ENCODE measurements at regions not wholly inside any gene's neighbourhood (a gene's known extent, or its start where the extent isn't known, plus 50 kb on each side); places are given as distances from the start of the nearest gene placed in this dataset.

DNA sequence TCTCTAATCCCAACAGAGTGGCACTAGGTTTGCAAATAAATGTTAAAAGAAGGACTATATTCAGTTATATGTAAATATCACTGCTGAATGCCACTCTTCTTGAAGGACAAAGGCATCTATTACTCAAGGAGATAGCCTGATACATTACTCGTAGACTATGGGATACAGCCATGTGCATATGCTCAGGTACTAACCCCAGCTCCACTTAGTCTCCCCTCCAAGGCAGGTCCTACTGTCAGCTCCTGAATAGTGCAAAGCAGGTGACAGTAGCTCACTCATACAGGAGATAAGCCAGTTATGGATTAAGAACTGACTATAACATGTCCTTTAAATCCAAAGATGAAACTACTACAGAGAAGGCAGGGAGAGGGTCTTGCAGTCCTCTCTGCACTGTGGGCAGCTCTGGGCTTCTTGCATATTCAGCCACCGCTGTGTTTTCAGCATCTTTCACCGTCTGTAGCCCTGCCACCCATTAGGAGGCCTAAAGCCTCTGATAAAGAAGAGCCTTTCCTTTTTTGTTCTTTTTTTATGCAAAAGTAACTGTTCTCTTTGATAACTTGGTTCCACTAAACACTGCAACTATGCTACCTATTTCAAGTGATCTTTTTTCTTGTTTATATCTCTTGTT lies 135.1 kb upstream of the EPB41L3 start:
- H3K27me3 ChIP-seq (ENCODE audit: control insufficient read depth in 1 of 2, insufficient read depth in 2 of 2, low read length in 2 of 2), result peaks cover 0 to 3% of the 10 kb centered on the region in 2 donors
- no peak overlapping the region for H3K27ac ChIP-seq (ENCODE audit: low read length)
- peaks cover 0 to 3% of the 10 kb centered on the region in 2 donors for H3K9me3 ChIP-seq (ENCODE audit: control insufficient read depth in 2 of 2, low read length in 2 of 2)

GRCh38 chr18:5678278-5678677 lies 134.5 kb upstream of the EPB41L3 start:
- Histone ChIP-seq H3K9ac (ENCODE audit: low read length in 2 of 2) (no peak overlapping the region), H3K4me1 (ENCODE audit: control insufficient read depth, insufficient read depth, low read length) (no peaks in the 10 kb centered on the region), H3K4me3 (ENCODE audit: low read length in 2 of 2) (no peak overlapping the region), H3K27ac (ENCODE audit: low read length) (no peak overlapping the region), H3K27me3 (ENCODE audit: control insufficient read depth in 1 of 2, insufficient read depth in 2 of 2, low read length in 2 of 2) (peaks cover 0 to 3% of the 10 kb centered on the region in 2 donors), H3K36me3 (ENCODE audit: control insufficient read depth in 2 of 2, insufficient read depth in 2 of 2, low read length in 2 of 2) (no peaks in the 10 kb centered on the region), H3K9me3 (ENCODE audit: control insufficient read depth in 2 of 2, low read length in 2 of 2) (peaks cover 0 to 3% of the 10 kb centered on the region in 2 donors)

More for the DNA sequence above, 135.1 kb upstream of the EPB41L3 start:
- Histone ChIP-seq H3K4me3 (ENCODE audit: low read length in 2 of 2) (no peak overlapping the region), H3K4me1 (ENCODE audit: control insufficient read depth, insufficient read depth, low read length) (no peaks in the 10 kb centered on the region), H3K36me3 (ENCODE audit: control insufficient read depth in 2 of 2, insufficient read depth in 2 of 2, low read length in 2 of 2) (no peaks in the 10 kb centered on the region), H3K9ac (ENCODE audit: low read length in 2 of 2) (no peak overlapping the region)

DNA sequence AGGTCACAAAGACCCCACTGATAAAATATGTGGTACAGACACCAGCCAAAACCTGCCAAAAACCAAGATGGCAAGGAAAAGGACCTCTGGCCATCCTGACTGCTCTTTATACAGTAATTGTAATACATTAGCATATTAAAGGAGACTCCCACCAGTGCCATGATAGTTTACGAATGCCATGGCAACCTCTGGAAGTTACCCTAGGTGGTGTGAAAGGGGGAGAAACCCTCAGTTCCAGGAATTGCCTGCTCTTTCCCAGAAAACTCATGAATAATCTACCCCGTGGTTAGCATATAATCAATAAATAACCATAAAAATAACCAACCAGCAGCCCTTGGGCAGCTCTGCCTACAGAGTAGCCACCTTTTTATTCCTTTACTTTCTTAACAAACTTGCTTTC lies 129.8 kb upstream of the EPB41L3 start:
- no peak overlapping the region for H3K27ac ChIP-seq (ENCODE audit: low read length)
- no peaks in the 10 kb centered on the region for H3K36me3 ChIP-seq (ENCODE audit: control insufficient read depth in 2 of 2, insufficient read depth in 2 of 2, low read length in 2 of 2)
- no peak overlapping the region for H3K9ac ChIP-seq (ENCODE audit: low read length in 2 of 2)
- no peak overlapping the region for H3K4me3 ChIP-seq (ENCODE audit: low read length in 2 of 2)
- peaks cover 0 to 3% of the 10 kb centered on the region in 2 donors for H3K27me3 ChIP-seq (ENCODE audit: control insufficient read depth in 1 of 2, insufficient read depth in 2 of 2, low read length in 2 of 2)
- H3K4me1 ChIP-seq (ENCODE audit: control insufficient read depth, insufficient read depth, low read length), result no peaks in the 10 kb centered on the region
- H3K9me3 ChIP-seq (ENCODE audit: control insufficient read depth in 2 of 2, low read length in 2 of 2), result peaks cover 0 to 3% of the 10 kb centered on the region in 2 donors

DNA sequence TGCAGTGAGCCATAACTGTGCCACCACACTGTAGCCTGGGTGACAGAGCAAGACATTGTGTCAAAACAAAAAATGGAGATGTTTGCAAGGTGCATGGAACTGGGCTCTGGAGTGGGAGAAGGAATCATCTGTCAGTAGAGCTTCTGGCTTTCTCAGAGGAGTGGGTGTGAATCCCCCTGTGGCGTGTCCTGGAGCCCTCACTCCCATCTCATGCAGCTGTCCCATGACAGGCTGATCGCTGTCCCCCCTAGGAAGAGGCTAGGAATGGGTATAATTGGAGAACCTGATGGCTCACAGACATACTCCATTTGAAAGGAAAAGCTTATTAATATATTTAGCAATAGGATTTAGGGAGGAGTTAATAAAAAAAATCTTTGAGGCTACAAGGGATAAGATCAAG lies 125.8 kb upstream of the EPB41L3 start:
- no peak overlapping the region for H3K27ac ChIP-seq (ENCODE audit: low read length)
- H3K9me3 ChIP-seq (ENCODE audit: control insufficient read depth in 2 of 2, low read length in 2 of 2), result no peaks in the 10 kb centered on the region
- H3K4me3 ChIP-seq (ENCODE audit: low read length in 2 of 2), result no peak overlapping the region
- no peaks in the 10 kb centered on the region for H3K36me3 ChIP-seq (ENCODE audit: control insufficient read depth in 2 of 2, insufficient read depth in 2 of 2, low read length in 2 of 2)
- H3K9ac ChIP-seq (ENCODE audit: low read length in 2 of 2), result no peak overlapping the region
- no peaks in the 10 kb centered on the region for H3K27me3 ChIP-seq (ENCODE audit: control insufficient read depth in 1 of 2, insufficient read depth in 2 of 2, low read length in 2 of 2)
- no peaks in the 10 kb centered on the region for H3K4me1 ChIP-seq (ENCODE audit: control insufficient read depth, insufficient read depth, low read length)

- Histone ChIP-seq H3K27me3 (ENCODE audit: control insufficient read depth in 1 of 2, insufficient read depth in 2 of 2, low read length in 2 of 2) (no peaks in the 10 kb centered on the region), H3K9ac (ENCODE audit: low read length in 2 of 2) (no peak overlapping the region), H3K36me3 (ENCODE audit: control insufficient read depth in 2 of 2, insufficient read depth in 2 of 2, low read length in 2 of 2) (no peaks in the 10 kb centered on the region), H3K4me3 (ENCODE audit: low read length in 2 of 2) (no peak overlapping the region), H3K4me1 (ENCODE audit: control insufficient read depth, insufficient read depth, low read length) (no peaks in the 10 kb centered on the region), H3K9me3 (ENCODE audit: control insufficient read depth in 2 of 2, low read length in 2 of 2) (no peaks in the 10 kb centered on the region), H3K27ac (ENCODE audit: low read length) (no peak overlapping the region)
Measured at GRCh38 chr18:5668087-5668715, 124.4 kb upstream of the EPB41L3 start.

DNA sequence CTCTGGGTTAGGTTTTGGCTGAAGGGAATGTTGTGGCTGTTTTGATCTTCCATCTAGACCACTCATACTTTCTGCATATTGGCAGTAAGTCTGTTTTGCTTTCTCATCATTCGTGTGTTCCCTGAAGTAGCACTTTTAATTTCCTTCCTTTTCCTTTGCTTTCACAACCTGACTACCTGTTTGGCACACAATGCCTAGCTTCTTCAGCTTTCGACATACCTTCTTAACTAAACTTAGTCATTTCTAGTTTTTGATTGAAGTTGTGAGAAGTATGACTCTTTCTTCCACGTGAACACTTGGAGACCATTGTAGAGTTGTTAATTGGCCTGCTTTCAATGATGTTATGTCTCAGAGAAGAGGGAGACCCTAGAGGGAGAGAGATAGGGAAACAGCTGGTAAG lies 123.6 kb upstream of the EPB41L3 start:
- Histone ChIP-seq H3K27ac (ENCODE audit: low read length) (no peak overlapping the region), H3K27me3 (ENCODE audit: control insufficient read depth in 1 of 2, insufficient read depth in 2 of 2, low read length in 2 of 2) (peaks cover 0 to 2% of the 10 kb centered on the region in 2 donors), H3K4me3 (ENCODE audit: low read length in 2 of 2) (no peak overlapping the region), H3K9me3 (ENCODE audit: control insufficient read depth in 2 of 2, low read length in 2 of 2) (no peaks in the 10 kb centered on the region), H3K4me1 (ENCODE audit: control insufficient read depth, insufficient read depth, low read length) (no peaks in the 10 kb centered on the region), H3K36me3 (ENCODE audit: control insufficient read depth in 2 of 2, insufficient read depth in 2 of 2, low read length in 2 of 2) (no peaks in the 10 kb centered on the region), H3K9ac (ENCODE audit: low read length in 2 of 2) (no peak overlapping the region)

DNA sequence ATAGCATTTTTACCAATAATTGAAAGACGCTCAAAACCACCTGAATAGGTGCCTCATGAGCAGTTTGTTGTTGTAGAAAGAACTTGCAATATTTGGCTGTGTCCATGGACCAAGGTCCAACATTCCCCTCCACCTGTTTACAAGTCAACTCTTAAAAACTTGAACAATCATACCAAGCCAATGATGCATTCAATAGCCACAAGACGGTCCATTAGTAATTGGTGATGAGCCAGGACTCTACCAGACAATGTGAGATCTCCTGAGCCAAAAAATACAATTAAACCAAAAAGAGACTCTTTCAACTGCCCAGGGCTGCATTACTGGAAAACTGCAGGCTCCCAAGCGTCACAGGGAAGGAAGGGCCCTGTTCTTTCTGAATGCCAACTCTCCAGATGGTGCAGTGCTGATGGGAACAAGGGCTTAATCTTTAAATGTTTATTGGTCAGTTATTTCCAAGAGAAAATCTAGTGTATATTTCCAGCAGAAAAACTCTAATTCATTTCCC lies 118.8 kb upstream of the EPB41L3 start:
- H3K4me1 ChIP-seq (ENCODE audit: control insufficient read depth, insufficient read depth, low read length), result no peaks in the 10 kb centered on the region
- peaks cover 0 to 2% of the 10 kb centered on the region in 2 donors for H3K27me3 ChIP-seq (ENCODE audit: control insufficient read depth in 1 of 2, insufficient read depth in 2 of 2, low read length in 2 of 2)
- H3K36me3 ChIP-seq (ENCODE audit: control insufficient read depth in 2 of 2, insufficient read depth in 2 of 2, low read length in 2 of 2), result no peaks in the 10 kb centered on the region
- no peaks in the 10 kb centered on the region for H3K9me3 ChIP-seq (ENCODE audit: control insufficient read depth in 2 of 2, low read length in 2 of 2)
- no peak overlapping the region for H3K27ac ChIP-seq (ENCODE audit: low read length)
- no peak overlapping the region for H3K4me3 ChIP-seq (ENCODE audit: low read length in 2 of 2)
- H3K9ac ChIP-seq (ENCODE audit: low read length in 2 of 2), result no peak overlapping the region

GRCh38 chr18:5661179-5661578 lies 117.4 kb upstream of the EPB41L3 start:
- Histone ChIP-seq H3K4me3 (ENCODE audit: low read length in 2 of 2) (no peak overlapping the region), H3K9me3 (ENCODE audit: control insufficient read depth in 2 of 2, low read length in 2 of 2) (no peaks in the 10 kb centered on the region), H3K36me3 (ENCODE audit: control insufficient read depth in 2 of 2, insufficient read depth in 2 of 2, low read length in 2 of 2) (no peaks in the 10 kb centered on the region), H3K27ac (ENCODE audit: low read length) (no peak overlapping the region), H3K9ac (ENCODE audit: low read length in 2 of 2) (no peak overlapping the region), H3K4me1 (ENCODE audit: control insufficient read depth, insufficient read depth, low read length) (no peaks in the 10 kb centered on the region), H3K27me3 (ENCODE audit: control insufficient read depth in 1 of 2, insufficient read depth in 2 of 2, low read length in 2 of 2) (peaks cover 0 to 2% of the 10 kb centered on the region in 2 donors)

DNA sequence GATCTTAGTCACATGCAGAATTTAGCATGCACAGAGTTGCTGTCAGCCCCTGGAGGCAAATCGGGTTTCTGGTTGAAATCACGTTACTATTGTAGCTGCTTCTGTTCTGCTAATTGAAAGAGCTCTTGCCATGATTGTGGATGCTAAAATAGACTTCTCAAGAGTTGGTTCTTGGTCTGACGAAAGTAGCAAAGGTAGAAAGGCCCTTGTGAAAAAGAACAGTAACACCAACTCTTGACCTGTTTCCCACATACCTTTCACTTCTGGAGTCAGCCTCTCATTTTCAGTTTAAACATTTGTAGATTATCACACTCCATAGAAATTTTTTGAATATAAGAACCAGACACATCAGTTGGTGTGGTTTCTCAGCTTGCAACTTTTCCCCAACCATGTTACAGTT lies 110.0 kb upstream of the EPB41L3 start:
- Histone ChIP-seq H3K27ac (ENCODE audit: low read length) (no peak overlapping the region), H3K9me3 (ENCODE audit: control insufficient read depth in 2 of 2, low read length in 2 of 2) (no peaks in the 10 kb centered on the region), H3K9ac (ENCODE audit: low read length in 2 of 2) (no peak overlapping the region), H3K4me3 (ENCODE audit: low read length in 2 of 2) (no peak overlapping the region), H3K36me3 (ENCODE audit: control insufficient read depth in 2 of 2, insufficient read depth in 2 of 2, low read length in 2 of 2) (no peaks in the 10 kb centered on the region), H3K27me3 (ENCODE audit: control insufficient read depth in 1 of 2, insufficient read depth in 2 of 2, low read length in 2 of 2) (no peaks in the 10 kb centered on the region), H3K4me1 (ENCODE audit: control insufficient read depth, insufficient read depth, low read length) (no peaks in the 10 kb centered on the region)

DNA sequence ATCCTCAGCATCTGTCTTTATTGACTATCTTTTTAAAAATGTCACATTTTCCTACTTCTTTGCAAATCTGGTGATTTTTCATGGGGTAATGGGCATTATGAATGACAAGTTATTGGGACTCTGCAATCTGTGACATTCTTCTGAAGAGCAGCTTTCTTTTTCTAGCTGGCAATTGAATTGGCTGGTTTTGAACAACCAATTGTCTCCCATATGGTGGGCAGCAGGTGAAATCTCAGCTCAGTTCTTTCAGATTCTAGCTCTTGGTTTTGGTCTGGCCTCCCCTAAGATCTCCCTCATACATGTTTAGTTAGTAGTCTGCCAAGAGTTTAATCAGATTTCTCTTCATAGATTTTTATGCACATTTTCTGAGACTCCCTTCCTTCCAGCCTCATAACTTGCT lies 107.9 kb upstream of the EPB41L3 start:
- Histone ChIP-seq H3K9ac (ENCODE audit: low read length in 2 of 2) (no peak overlapping the region), H3K9me3 (ENCODE audit: control insufficient read depth in 2 of 2, low read length in 2 of 2) (no peaks in the 10 kb centered on the region), H3K27me3 (ENCODE audit: control insufficient read depth in 1 of 2, insufficient read depth in 2 of 2, low read length in 2 of 2) (no peaks in the 10 kb centered on the region), H3K36me3 (ENCODE audit: control insufficient read depth in 2 of 2, insufficient read depth in 2 of 2, low read length in 2 of 2) (no peaks in the 10 kb centered on the region), H3K4me3 (ENCODE audit: low read length in 2 of 2) (no peak overlapping the region), H3K27ac (ENCODE audit: low read length) (no peak overlapping the region), H3K4me1 (ENCODE audit: control insufficient read depth, insufficient read depth, low read length) (no peaks in the 10 kb centered on the region)

DNA sequence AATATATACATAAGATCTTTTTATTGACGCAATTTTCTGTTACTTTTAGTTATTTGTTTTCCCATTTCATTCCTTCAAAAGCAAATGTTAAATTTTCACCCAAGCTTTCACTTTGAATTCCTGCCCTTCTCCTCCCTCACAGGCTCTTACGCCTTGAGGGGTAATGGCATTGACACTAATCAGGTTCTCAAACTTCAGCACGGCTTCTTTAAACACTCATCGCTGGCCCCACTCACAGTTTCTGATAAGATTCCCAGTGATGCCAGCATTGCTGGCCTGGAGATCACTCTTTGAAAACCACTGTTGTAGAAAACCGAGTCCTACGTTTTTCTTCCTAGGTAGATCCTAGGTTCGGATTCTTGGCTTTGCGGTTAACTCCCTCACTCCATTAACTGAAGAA lies 105.6 kb upstream of the EPB41L3 start:
- Histone ChIP-seq H3K4me1 (ENCODE audit: control insufficient read depth, insufficient read depth, low read length) (no peaks in the 10 kb centered on the region), H3K27ac (ENCODE audit: low read length) (no peak overlapping the region), H3K36me3 (ENCODE audit: control insufficient read depth in 2 of 2, insufficient read depth in 2 of 2, low read length in 2 of 2) (no peaks in the 10 kb centered on the region), H3K27me3 (ENCODE audit: control insufficient read depth in 1 of 2, insufficient read depth in 2 of 2, low read length in 2 of 2) (peaks cover 0 to 4% of the 10 kb centered on the region in 2 donors), H3K9ac (ENCODE audit: low read length in 2 of 2) (no peak overlapping the region), H3K9me3 (ENCODE audit: control insufficient read depth in 2 of 2, low read length in 2 of 2) (no peaks in the 10 kb centered on the region), H3K4me3 (ENCODE audit: low read length in 2 of 2) (no peak overlapping the region)

Measured in stomach smooth muscle (tissue), 2 donors.